NT2/D1 (cell line): ENCODE measurements at regions not wholly inside any gene's neighbourhood (a gene's known extent, or its start where the extent isn't known, plus 50 kb on each side); places are given as distances from the start of the nearest gene placed in this dataset.

Experiments used
- SUZ12 ChIP-seq: IDR thresholded peaks from 2 replicates; pipeline ENCODE4 v1.6.1; 2011; ENCODE audit not compliant: insufficient read length, insufficient read depth; ENCODE audit errors: extremely low read depth
- YY1 ChIP-seq: IDR thresholded peaks from 2 replicates; pipeline ENCODE4 v1.6.1; 2011; ENCODE audit not compliant: insufficient read length, insufficient read depth
- ZNF274 ChIP-seq: IDR thresholded peaks from 2 replicates; pipeline ENCODE4 v1.6.1; 2011; ENCODE audit warnings: mild to moderate bottlenecking, low read depth, low read length

- no peak for TF ChIP-seq YY1
- no peak for TF ChIP-seq ZNF274
- TF ChIP-seq SUZ12: no peak
Measured at GRCh38 chr11:23423104-23423503, 562.8 kb upstream of the CCDC179 start.
